ENCODE measurements at regions not wholly inside any gene's neighbourhood (a gene's known extent, or its start where the extent isn't known, plus 50 kb on each side); places are given as distances from the start of the nearest gene placed in this dataset.
A peak's percentile ranks its signal among the peaks of the same experiment; 100 is the strongest.

- no peak for DNase-seq (ENCODE audit: low spot score)
Measured at GRCh38 chr2:150047620-150048222, 439.7 kb downstream of the RND3 start.

- no peak for DNase-seq (ENCODE audit: low spot score)
Measured at GRCh38 chr2:150046810-150047209, 440.7 kb downstream of the RND3 start.

GRCh38 chr2:150046211-150046610 lies 441.3 kb downstream of the RND3 start:
- no peak for DNase-seq (ENCODE audit: low spot score)

- DNase-seq (ENCODE audit: low spot score), result no peak
Measured at GRCh38 chr2:150045601-150046000, 441.9 kb downstream of the RND3 start.

- peak; percentile 25 for DNase-seq (ENCODE audit: low spot score)
Measured at GRCh38 chr2:150043172-150043500, 444.3 kb downstream of the RND3 start.

- peak; percentile 25 for DNase-seq (ENCODE audit: low spot score)
Measured at GRCh38 chr2:150042500-150043171, 444.8 kb downstream of the RND3 start.

GRCh38 chr2:150041722-150042425 lies 445.6 kb downstream of the RND3 start:
- DNase-seq (ENCODE audit: low spot score), result no peak

GRCh38 chr2:150036622-150037021 lies 449.0 kb upstream of the MMADHC start:
- no peak for DNase-seq (ENCODE audit: low spot score)

- no peak for DNase-seq (ENCODE audit: low spot score)
Measured at GRCh38 chr2:150034665-150035064, 447.1 kb upstream of the MMADHC start.

- no peak for DNase-seq (ENCODE audit: low spot score)
Measured at GRCh38 chr2:150030436-150031190, 443.0 kb upstream of the MMADHC start.

- no peak for DNase-seq (ENCODE audit: low spot score)
Measured at GRCh38 chr2:150028322-150028721, 440.7 kb upstream of the MMADHC start.

- no peak for DNase-seq (ENCODE audit: low spot score)
Measured at GRCh38 chr2:150027164-150027563, 439.6 kb upstream of the MMADHC start.

- DNase-seq (ENCODE audit: low spot score), result no peak
Measured at GRCh38 chr2:150023663-150024062, 436.1 kb upstream of the MMADHC start.

- DNase-seq (ENCODE audit: low spot score), result no peak
Measured at GRCh38 chr2:150023044-150023443, 435.5 kb upstream of the MMADHC start.

- DNase-seq (ENCODE audit: low spot score), result no peak
Measured at GRCh38 chr2:150020937-150021673, 433.5 kb upstream of the MMADHC start.

- DNase-seq (ENCODE audit: low spot score), result no peak
Measured at GRCh38 chr2:150020221-150020620, 432.6 kb upstream of the MMADHC start.

- no peak for DNase-seq (ENCODE audit: low spot score)
Measured at GRCh38 chr2:150019063-150019462, 431.5 kb upstream of the MMADHC start.

GRCh38 chr2:150012986-150013385 lies 425.4 kb upstream of the MMADHC start:
- no peak for DNase-seq (ENCODE audit: low spot score)

GRCh38 chr2:150011161-150011730 lies 423.7 kb upstream of the MMADHC start:
- no peak for DNase-seq (ENCODE audit: low spot score)

- DNase-seq (ENCODE audit: low spot score), result no peak
Measured at GRCh38 chr2:150008901-150009300, 421.3 kb upstream of the MMADHC start.

GRCh38 chr2:150007815-150008430 lies 420.3 kb upstream of the MMADHC start:
- no peak for DNase-seq (ENCODE audit: low spot score)

Data from HuH-7 (cell line).